GM18517 (cell line): ENCODE measurements at regions not wholly inside any gene's neighbourhood (a gene's known extent, or its start where the extent isn't known, plus 50 kb on each side); places are given as distances from the start of the nearest gene placed in this dataset.
"Not testable (repeated sequence)": the region's sequence is repeated elsewhere in the genome, so short reads cannot be mapped to it uniquely, and the experiment has no call there.

ENCODE experiments used
- ATAC-seq: cut with Tn5 transposase; IDR thresholded peaks from one replicate; pipeline ENCODE4 v1.9.1; 2021; ENCODE audit warnings: mild to moderate bottlenecking, moderate library complexity; ENCODE audit not compliant: unreplicated experiment

DNA sequence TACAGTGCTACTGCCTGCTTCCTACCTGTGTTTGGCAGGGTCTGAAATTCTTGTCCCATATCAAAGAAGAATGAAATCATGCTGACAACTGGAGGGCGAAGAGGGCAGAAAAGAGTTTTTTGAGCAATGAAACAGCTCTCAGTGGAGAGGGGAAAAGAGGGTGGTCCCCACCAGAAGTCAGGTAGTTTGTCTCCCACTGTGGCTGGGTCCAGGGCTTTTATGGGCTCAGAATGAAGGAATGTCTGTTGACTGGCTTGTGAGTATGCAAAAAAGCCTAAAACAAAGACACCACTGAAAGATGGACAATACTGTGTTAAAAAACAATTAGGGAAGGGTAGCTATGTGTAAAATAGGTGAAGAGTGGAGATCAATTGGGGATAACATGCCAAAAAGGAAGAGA lies 115.0 kb downstream of the ADAM29 start:
- ATAC-seq = no peak

GRCh38 chr4:175034007-175034406 lies 115.8 kb downstream of the ADAM29 start:
- no peak for ATAC-seq

GRCh38 chr4:175034986-175035705 lies 117.0 kb downstream of the ADAM29 start:
- ATAC-seq = no peak

DNA sequence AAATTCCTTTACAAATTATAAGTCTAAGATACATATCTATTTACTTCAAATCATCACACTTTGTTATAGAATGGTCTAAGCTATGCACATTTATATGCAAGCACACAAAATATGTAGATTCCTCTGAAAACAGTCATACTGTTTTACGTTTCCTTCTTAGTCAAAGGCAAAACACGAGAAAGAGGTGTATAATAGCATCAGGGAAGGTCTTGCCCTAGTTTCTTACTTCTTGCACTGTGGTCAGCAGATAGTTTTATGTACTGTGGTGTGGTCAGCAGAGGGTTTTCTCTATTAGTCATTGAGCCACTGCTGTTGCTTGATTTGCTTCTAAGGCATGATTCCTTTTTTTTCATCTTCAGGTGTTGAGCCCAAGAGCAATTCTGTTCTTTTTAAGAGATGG lies 117.7 kb downstream of the ADAM29 start:
- ATAC-seq = no peak

DNA sequence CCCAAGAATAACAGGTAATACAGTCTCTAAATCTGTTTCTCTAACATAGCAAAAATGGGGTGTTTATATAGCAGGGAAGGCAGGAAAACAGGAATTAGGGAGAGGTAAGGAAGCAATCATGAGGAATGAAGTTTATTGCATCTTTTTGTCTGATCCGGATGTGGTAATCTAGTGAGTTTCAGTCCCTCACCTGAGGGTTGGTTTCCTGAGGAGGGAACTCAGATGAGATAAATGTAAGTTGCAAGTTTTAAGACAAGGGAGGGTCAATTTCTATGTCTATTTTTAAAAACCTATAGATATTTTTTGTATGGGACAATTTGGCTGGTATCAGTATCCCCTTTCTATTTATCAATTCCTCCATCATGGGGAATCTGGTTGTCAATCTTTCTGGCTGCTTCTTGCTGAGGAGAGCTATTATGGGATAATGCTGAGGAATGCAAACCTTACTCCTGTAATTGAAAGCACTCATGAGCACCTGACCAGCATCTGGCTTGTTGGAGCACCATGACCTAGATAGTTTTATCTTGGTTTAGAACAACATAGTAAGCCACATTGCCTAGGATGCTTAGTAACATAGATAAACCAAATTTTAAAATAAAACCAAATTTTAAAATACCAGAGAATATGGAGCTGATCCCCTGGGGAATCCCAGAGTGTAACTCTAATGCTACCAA lies 130.1 kb downstream of the ADAM29 start:
- no peak for ATAC-seq

DNA sequence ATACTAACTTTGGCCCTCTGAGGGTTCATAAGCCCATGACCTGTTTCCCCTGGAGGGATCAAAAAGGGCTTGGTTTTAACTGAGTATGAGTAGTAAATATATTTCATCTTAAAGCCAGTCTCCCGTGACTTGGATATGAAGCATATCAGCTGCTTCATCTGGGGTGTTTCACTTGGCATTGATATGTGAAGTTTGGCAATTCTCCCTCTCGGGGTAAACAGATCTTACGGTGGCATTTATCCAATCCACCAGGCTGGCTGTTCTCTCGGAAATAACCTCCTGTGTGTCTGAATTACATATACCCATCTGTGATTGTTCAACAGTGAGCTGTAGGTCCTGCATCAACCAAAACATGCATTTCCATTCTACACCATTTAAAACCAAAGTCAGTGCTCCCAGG lies 130.7 kb downstream of the ADAM29 start:
- ATAC-seq = no peak

GRCh38 chr4:175051974-175052373 lies 133.8 kb downstream of the ADAM29 start:
- ATAC-seq = no peak

DNA sequence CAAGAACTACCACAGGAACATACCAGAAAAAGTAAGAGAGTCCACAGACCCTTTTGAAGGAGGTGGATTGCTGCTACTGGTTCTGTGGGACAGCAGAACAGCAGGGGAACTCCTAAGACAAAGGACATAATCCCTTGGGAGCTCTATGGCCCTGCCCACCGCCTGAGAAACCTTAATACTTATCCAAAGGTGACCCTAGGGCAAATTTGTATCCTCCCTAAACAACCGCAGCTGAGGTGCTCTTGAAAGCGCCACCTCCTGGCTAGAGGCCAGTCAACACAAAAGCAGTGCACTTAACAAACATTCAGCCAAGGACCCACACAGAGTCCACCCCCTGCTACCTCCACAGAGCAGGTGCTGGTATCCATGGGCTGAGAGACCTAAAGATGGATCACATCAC lies 136.8 kb downstream of the ADAM29 start:
- no peak for ATAC-seq

DNA sequence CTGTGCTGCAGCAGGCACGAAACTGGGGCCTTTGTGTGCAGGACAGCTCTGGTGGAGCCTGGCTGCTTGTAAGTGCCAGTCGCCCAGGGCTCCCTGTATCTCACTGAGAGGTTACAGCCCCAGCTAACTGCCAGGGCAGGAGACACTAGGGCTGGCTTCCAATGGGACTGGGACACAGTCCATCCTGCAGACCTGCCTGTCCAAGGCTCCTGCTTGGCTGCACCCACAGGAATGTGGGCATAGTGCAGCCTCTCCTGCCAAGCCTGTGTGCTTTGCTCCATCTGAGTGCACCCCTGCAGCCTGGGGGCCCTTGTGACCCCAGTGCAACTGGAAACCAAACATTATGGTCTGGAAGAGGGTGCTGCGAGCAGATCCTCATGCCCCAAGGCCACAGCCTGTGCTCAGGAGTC lies 144.0 kb downstream of the ADAM29 start:
- ATAC-seq = no peak

- ATAC-seq = no peak
Observed at GRCh38 chr4:175065228-175065627, 147.1 kb downstream of the ADAM29 start.

DNA sequence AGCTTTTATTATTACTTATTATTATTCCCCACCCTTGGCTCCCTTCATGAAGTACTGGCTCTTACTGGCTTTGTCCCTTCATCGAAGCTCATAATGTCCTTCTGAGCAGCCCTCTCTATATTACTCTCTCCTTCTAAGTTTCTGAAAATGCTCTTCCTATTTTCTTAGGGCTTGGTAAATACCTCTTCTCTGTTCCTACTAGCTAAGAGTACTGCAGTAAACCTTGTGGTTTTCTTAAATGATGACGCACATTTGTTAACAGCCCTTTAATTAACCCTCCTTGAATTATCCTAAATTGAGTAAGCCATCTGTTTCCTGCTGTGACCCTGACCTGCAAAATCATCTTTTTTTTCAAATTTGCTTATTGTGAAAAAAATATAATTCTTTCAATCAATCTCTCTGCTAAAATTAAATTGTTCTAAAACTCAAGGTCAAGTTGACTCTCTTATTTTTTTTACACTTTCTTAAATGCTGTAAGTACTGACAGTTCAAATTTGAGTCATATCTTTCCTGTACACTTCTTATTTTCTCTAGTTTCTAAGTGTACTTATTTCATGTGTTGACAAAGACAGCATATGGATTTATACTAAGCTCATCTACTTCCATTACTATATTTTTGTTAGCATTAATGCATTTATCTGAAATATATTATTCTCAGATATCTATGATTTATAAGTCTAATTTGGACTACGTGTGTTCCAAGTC lies 148.9 kb downstream of the ADAM29 start:
- ATAC-seq = no peak

- no peak for ATAC-seq
Observed at GRCh38 chr4:175068266-175068665, 150.1 kb downstream of the ADAM29 start.

- ATAC-seq = no peak
Observed at GRCh38 chr4:175070444-175070843, 152.3 kb downstream of the ADAM29 start.

- no peak for ATAC-seq
Observed at GRCh38 chr4:175071123-175071522, 153.0 kb downstream of the ADAM29 start.

- no peak for ATAC-seq
Observed at GRCh38 chr4:175087145-175087544, 169.0 kb downstream of the ADAM29 start.

- ATAC-seq = no peak
Observed at GRCh38 chr4:175090116-175090515, 172.0 kb downstream of the ADAM29 start.

DNA sequence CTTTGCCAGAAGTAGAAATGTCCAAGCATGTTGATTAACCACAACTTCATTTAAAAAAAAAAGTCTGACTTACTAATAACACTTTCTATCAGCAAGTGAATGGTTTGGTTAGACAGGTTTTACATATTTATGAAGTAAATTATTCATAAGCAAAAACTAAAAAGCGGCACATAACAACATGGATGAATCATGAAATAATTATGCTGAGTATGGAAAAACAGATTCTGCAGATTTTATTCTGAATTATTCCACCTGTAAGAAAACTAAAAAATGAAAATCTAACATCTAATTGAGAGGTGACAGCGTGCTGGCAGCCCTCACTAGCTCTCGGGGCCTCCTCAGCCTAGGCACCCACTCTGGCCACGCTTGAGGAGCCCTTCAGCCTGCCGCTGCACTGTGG lies 173.5 kb downstream of the ADAM29 start:
- ATAC-seq = no peak

- no peak for ATAC-seq
Observed at GRCh38 chr4:175092114-175092513, 174.0 kb downstream of the ADAM29 start.

DNA sequence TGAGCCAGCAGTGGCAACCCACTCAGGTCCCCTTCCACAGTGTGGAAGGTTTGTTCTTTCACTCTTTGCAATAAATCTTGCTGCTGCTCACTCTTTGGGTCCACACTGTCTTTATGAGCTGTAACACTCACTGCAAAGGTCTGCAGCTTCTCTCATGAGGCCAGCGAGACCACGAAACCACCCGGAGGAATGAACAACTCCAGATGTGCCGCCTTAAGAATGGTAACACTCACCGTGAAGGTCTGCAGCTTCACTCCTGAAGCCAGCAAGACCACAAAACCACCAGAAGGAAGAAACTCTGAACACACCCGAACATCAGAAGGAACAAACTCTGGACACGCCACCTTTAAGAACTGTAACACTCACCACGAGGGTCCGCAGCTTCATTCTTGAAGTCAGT lies 174.9 kb downstream of the ADAM29 start:
- not testable (repeated sequence) for ATAC-seq

DNA sequence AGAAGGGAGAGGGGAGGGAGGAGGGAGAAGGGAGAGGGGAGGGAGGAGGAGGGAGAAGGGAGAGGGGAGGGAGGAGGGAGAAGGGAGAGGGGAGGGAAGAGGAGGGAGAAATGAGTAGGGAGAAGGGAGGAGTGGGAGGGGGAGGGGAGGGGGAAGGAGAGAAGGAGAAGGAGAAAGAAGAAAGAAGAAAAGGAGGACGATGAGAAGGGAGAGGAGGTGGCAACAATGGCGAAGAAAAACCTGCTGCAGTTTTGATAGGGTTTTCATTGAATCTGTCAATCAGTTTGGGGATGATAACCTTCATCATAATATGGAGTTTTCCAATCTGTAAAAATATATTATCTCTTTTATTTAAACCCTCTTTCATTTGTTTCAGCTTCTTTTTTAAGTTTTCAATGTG lies 185.2 kb downstream of the ADAM29 start:
- ATAC-seq = no peak

GRCh38 chr4:175106301-175106700 lies 188.1 kb downstream of the ADAM29 start:
- no peak for ATAC-seq

DNA sequence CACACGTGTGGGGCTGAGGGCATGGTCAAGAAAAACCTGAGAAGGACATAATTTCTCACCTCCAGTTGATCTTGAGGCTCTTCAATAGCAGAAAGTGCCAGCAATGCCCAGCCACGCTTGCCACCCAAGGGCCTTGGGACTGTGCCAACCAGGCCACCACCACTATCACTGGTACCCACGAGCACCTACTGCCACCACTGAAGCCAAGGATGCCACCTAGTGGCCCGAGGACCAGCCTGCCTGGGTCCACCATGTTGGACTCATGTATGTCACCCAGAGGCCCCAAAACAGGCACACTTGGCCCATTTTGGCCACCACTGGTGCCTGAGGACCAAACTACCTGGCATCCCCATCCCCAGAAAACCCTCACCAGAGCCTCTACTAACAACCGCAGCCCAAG lies 191.8 kb downstream of the ADAM29 start:
- no peak for ATAC-seq
